IPS DF 6.9 (cell line): ENCODE measurements at regions not wholly inside any gene's neighbourhood (a gene's known extent, or its start where the extent isn't known, plus 50 kb on each side); places are given as distances from the start of the nearest gene placed in this dataset.

Source experiments
- DNase-seq: peaks from one replicate; pipeline ENCODE4 v3.0.0-alpha.2; 2013; ENCODE audit warnings: low read depth, low spot score
- H3K27ac ChIP-seq: one replicate; pipeline ENCODE4 v1.5.1; 2013; ENCODE audit warnings: low read length, control low read depth
- H3K27me3 ChIP-seq: 2 replicates; pipeline ENCODE4 v1.6.1; 2013; ENCODE audit warnings: mild to moderate bottlenecking, low read length; ENCODE audit not compliant: control insufficient read depth, insufficient read depth
- H3K36me3 ChIP-seq: 2 replicates; pipeline ENCODE4 v1.6.1; 2013; ENCODE audit warnings: low read length; ENCODE audit not compliant: control insufficient read depth, insufficient read depth
- H3K4me1 ChIP-seq: 2 replicates; pipeline ENCODE4 v1.6.1; 2013; ENCODE audit warnings: low read length; ENCODE audit not compliant: control insufficient read depth, insufficient read depth
- H3K4me3 ChIP-seq: 2 replicates; pipeline ENCODE4 v1.5.1; 2013; ENCODE audit warnings: mild to moderate bottlenecking, low read length
- H3K9me3 ChIP-seq: 2 replicates; pipeline ENCODE4 v1.6.1; 2013; ENCODE audit warnings: low read length, inconsistent platforms; ENCODE audit not compliant: control insufficient read depth, insufficient read depth
- WGBS: extraction: QIAGEN DNeasy Blood & Tissue Kit; methylation state at CpG from one replicate; pipeline ENCODE4 v1.1.7; 2013; ENCODE audit warnings: mixed read lengths, missing lambda C conversion rate; ENCODE audit not compliant: insufficient read length, insufficient coverage; 5-methylcytosine and 5-hydroxymethylcytosine counted together

DNA sequence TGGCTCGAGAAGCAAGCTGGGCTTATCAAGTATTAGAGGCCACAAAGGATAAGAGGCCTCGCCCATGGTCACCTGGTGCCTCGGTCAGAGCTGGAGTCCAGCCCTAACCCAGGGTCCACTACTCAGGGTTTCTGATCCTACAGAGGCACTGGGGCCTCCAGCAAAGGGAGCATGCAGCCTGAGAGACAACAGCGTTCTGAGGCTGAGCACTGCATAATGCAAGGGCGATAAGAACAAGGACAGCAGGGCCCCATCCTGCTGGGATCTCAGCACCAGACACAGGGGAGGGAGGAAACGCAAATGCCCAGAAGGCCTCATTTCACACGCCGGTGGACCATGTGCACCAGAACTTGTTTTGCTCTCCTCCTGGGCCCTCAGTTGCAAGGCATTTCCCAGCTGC lies 63.0 kb downstream of the C5orf15 start:
- Histone ChIP-seq H3K27ac (no peak overlapping the region), H3K9me3 (no peaks in the 10 kb centered on the region), H3K4me1 (no peaks in the 10 kb centered on the region), H3K4me3 (no peak overlapping the region), H3K36me3 (no peaks in the 10 kb centered on the region), H3K27me3 (no peaks in the 10 kb centered on the region)
- DNase-seq: no peak
- WGBS: no CpG with 5 or more reads among the region's 8 CpGs

DNA sequence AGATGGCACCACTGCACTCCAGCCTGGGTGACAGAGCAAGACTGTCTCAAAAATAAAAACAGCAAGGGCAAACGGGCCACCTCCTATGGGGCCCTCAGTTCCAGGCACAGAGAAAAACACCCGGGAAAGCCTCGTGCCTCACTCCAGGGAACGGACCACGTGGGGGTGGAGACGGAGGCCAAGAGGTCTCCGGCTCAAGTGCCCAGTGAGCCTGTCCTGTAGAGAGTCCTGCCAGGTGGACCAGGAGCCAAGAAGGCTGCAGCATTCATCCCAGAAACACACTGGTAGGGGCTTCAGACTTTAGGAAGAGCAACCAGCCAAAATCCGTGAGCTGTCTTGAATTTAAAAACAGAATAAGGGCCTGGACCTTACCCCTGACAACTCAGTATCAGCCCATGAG lies 63.8 kb downstream of the C5orf15 start:
- Histone ChIP-seq H3K9me3 (no peaks in the 10 kb centered on the region), H3K4me1 (no peaks in the 10 kb centered on the region), H3K27me3 (no peaks in the 10 kb centered on the region), H3K36me3 (no peaks in the 10 kb centered on the region), H3K27ac (no peak overlapping the region), H3K4me3 (no peak overlapping the region)
- no peak for DNase-seq
- no CpG with 5 or more reads among the region's 8 CpGs for WGBS

DNA sequence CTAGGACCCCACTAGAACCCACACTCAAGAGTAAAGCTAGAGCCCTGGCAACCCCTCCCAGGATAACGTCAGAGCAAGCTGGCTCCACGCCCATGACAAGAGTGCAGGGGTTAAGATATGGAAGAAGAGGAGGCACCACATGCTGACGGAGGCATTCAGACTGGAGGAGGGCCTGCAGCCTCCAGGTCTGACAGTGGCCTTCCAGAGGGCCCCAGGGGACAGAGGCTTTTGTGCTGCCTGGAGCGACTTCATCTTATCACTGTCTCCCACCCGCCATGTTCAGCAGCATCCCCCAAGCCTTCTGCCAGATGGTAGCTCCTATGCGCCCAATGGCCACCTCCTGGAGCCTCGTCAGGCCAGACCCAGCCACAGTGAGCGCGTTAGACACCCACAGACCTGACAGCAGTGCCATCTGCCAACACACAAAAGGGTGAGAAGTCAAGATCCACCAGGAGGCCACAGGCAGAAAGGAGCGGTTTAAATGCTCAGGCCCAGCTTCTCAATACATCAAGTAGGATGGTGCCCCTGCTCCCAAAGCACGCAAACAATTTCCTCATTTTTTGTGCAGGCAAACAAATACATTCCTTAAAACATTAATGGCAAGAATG lies 65.8 kb downstream of the C5orf15 start:
- no peak for DNase-seq
- no peaks in the 10 kb centered on the region; the same call in 1 of the 2 replicates for H3K4me1 ChIP-seq

DNA sequence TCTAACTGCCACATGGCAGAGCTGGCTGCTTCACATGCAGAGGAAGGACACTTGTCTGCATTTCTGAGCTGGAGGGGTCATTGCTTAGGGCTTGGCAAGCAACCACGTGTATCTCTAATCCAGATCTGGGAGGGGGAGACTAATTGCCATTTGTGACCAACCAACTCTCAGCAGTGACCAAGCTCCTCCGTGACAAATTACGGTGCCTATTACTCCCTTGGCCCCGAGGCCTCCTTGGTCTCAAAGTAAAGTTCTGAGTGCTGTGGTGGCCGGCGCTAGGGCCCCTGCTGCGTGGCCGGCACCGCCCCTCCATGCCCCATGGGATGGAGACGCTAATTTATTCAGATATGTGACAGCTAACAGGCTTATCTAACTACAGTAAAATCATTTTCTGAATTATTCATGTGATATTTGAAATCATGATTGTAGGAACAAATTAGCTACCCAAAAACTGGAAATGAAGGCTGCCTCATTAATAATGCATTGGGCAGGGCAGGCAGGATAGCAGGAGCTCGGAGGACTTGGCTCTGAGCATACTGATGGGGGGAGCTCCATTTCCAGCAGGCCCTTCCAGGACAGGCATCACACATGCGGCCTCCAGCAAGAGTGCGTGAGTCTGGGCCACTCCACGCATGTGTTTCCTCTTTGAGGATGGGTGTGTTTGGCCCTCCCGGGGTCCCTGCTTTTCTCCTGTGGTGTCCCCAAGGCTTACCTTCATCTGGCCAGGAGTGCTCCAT lies 67.7 kb downstream of the C5orf15 start:
- WGBS: no CpG with 5 or more reads among the region's 15 CpGs

More for the DNA sequence above, 65.8 kb downstream of the C5orf15 start:
- H3K4me3 ChIP-seq: no peak overlapping the region
- no peaks in the 10 kb centered on the region for H3K27me3 ChIP-seq
- no peaks in the 10 kb centered on the region for H3K36me3 ChIP-seq
- WGBS: no CpG with 5 or more reads among the region's 11 CpGs
- no peak overlapping the region for H3K27ac ChIP-seq
- no peaks in the 10 kb centered on the region for H3K9me3 ChIP-seq

DNA sequence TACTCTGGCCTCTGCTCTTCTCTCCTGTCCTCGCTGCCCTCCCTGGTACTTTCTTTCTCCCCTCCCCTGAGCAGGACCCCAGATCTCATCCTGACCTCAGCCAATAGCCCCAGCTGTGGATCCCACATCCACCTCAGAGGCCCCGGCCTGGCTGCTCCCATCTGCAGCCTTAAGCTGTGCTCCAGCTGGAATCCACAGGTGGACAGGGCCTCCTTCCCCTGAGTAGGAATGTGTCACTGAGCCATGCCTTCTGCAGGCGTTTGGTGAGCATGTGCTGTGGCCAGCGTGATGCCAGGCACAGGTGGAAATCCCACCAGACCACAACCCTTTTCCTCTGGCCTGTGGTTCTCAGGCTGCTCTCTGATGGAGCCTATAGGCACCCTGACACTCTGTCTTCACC lies 68.9 kb downstream of the C5orf15 start:
- no peak for DNase-seq
- H3K4me1 ChIP-seq: no peaks in the 10 kb centered on the region; the same call in 1 of the 2 replicates
- no peaks in the 10 kb centered on the region for H3K36me3 ChIP-seq
- H3K27me3 ChIP-seq: no peaks in the 10 kb centered on the region
- no peak overlapping the region for H3K27ac ChIP-seq
- H3K4me3 ChIP-seq: no peak overlapping the region
- no peaks in the 10 kb centered on the region for H3K9me3 ChIP-seq
- no CpG with 5 or more reads among the region's 4 CpGs for WGBS

More for the DNA sequence above, 67.7 kb downstream of the C5orf15 start:
- H3K4me3 ChIP-seq: no peak overlapping the region
- H3K4me1 ChIP-seq: no peaks in the 10 kb centered on the region; the same call in 1 of the 2 replicates
- no peaks in the 10 kb centered on the region for H3K36me3 ChIP-seq
- H3K27ac ChIP-seq: no peak overlapping the region
- no peaks in the 10 kb centered on the region for H3K9me3 ChIP-seq
- DNase-seq: no peak
- no peaks in the 10 kb centered on the region for H3K27me3 ChIP-seq

DNA sequence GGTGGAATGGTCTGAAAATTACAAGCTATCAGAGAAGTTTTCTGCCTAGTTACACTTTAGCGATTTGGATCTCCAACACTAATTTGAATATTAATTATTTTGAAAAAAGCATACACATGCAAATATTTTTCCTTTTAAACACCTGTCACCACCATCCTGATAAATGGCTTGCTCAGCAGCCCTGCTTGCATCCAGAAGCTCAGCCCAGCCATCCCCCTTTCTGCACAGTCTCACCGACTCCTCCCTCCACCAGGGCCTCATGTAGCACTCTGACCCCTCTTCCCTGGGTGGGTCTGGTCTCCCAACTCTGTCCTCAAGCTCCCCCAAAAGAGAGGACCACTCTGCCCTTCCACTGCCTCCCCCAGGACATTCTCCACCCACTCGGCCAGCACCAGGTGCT lies 70.0 kb downstream of the C5orf15 start:
- Histone ChIP-seq H3K27me3 (no peaks in the 10 kb centered on the region), H3K9me3 (no peaks in the 10 kb centered on the region), H3K36me3 (no peaks in the 10 kb centered on the region), H3K4me1 (no peaks in the 10 kb centered on the region; the same call in 1 of the 2 replicates), H3K27ac (no peak overlapping the region), H3K4me3 (no peak overlapping the region)
- DNase-seq: no peak
- no CpG with 5 or more reads among the region's 3 CpGs for WGBS

DNA sequence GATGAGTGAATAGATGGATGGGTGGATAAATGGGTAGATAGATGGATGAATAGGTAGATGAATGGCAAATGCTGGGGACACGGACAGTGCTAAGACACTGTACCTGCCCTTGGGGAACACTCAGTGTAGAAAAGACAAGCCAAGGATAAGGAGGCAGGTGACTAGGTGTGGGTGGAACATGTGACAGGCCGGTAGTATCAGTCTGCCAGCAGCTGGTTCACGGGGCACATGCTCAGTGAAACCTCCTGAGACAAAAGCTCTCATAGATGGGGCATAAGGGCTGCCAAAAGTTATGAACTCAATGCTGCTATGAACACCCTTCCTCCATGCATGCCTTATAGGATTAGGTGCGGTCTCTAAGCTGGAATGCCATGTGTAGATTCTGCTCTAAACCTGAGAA lies 71.0 kb downstream of the C5orf15 start:
- Histone ChIP-seq H3K4me1 (no peaks in the 10 kb centered on the region; the same call in 1 of the 2 replicates), H3K27ac (no peak overlapping the region), H3K9me3 (no peaks in the 10 kb centered on the region), H3K27me3 (no peaks in the 10 kb centered on the region), H3K36me3 (no peaks in the 10 kb centered on the region), H3K4me3 (no peak overlapping the region)
- DNase-seq: no peak
- WGBS: no CpG with 5 or more reads among the region's 4 CpGs

DNA sequence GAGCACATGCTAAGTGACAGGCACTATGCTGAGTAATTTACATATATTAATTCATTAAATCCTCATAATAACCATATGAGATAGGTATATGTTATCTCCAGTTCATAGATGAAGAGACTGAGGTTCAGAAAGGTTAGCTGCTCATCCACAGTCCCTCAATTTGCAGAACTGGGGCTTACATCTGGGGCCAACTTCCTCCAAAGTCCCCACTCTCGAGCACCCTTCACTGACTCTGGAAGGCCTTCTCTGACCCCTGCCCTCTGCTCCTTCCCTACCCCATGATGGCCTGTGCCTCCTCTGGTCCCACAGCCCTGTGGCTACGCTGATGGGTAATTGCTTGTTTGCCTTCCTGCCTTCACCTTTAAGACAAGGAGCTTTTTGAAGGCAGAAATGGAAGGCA lies 71.6 kb downstream of the C5orf15 start:
- no CpG with 5 or more reads among the region's 2 CpGs for WGBS
- H3K9me3 ChIP-seq: no peaks in the 10 kb centered on the region
- no peaks in the 10 kb centered on the region for H3K36me3 ChIP-seq
- H3K27ac ChIP-seq: no peak overlapping the region
- no peaks in the 10 kb centered on the region for H3K27me3 ChIP-seq
- H3K4me3 ChIP-seq: no peak overlapping the region
- DNase-seq: no peak
- H3K4me1 ChIP-seq: no peaks in the 10 kb centered on the region; the same call in 1 of the 2 replicates

DNA sequence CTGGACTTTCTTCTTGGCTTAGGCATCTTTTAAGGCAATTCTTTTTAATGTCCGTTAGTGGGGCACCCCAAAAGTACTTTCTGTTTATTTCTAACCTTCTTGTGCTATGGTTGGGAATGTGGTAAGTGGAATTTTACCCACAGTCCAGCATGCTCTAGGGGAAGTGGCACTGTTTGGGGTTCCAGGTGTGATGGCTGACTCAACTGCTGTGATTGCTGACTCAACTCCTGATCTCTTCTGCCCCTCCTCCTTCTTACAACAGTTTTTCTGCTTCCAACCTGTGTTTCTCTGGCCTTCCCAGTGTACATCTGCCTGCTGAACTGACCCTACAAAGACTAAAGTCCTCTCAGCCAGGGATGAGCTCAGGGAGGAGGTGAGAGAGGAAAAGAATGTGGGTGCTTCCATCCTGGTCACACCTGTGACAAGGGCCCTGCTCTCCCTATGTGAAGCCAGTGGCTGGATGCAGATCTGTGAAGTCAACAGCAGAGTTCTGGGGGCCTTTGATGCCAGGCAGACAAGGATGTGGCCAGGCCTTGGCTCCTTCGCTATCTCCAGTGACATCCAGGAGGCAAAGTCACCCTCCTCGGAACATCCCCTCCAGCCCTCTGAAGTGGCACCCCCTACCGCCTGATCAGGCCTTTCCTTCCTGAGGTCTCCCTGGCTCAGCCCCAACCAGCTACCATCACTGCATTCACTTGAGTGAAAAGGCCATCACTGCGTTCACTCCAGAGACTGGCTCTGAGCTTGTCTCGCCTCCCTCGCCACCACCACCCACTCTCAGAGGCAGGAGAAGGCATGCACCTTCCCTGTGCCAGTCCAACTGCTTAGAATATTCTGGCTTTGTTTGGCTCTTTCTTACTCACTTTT lies 72.2 kb downstream of the C5orf15 start:
- no peak for DNase-seq
- WGBS: no CpG with 5 or more reads among the region's 7 CpGs
- no peak overlapping the region for H3K27ac ChIP-seq

DNA sequence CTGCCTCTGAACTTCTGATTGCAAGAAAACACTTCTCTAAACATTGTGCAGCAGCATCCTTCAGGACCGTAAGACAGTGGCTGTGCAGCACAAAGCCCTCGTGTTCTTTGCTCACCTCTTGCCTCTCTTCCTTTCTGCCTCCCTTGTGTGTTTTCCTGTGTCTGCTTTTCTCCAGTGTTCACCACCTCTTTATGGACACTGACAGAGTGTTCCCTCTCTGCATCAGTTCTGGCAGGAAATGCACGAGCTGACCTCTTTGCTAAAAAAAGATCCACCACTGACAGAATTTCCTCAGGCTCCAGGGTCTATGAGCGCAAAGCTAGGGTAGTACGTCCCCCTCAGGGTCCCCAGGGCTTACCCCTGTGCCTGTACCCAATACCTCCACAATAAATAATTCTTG lies 74.3 kb downstream of the C5orf15 start:
- Histone ChIP-seq H3K4me3 (no peak overlapping the region), H3K27me3 (no peaks in the 10 kb centered on the region), H3K36me3 (no peaks in the 10 kb centered on the region), H3K4me1 (no peaks in the 10 kb centered on the region; the same call in 1 of the 2 replicates), H3K27ac (no peak overlapping the region), H3K9me3 (no peaks in the 10 kb centered on the region)
- DNase-seq: no peak
- no CpG with 5 or more reads among the region's 5 CpGs for WGBS

More for the DNA sequence above, 72.2 kb downstream of the C5orf15 start:
- H3K4me3 ChIP-seq: no peak overlapping the region
- H3K36me3 ChIP-seq: no peaks in the 10 kb centered on the region
- H3K9me3 ChIP-seq: no peaks in the 10 kb centered on the region
- no peaks in the 10 kb centered on the region; the same call in 1 of the 2 replicates for H3K4me1 ChIP-seq
- H3K27me3 ChIP-seq: no peaks in the 10 kb centered on the region
